ENCODE measurements at regions not wholly inside any gene's neighbourhood (a gene's known extent, or its start where the extent isn't known, plus 50 kb on each side); places are given as distances from the start of the nearest gene placed in this dataset.

DNA sequence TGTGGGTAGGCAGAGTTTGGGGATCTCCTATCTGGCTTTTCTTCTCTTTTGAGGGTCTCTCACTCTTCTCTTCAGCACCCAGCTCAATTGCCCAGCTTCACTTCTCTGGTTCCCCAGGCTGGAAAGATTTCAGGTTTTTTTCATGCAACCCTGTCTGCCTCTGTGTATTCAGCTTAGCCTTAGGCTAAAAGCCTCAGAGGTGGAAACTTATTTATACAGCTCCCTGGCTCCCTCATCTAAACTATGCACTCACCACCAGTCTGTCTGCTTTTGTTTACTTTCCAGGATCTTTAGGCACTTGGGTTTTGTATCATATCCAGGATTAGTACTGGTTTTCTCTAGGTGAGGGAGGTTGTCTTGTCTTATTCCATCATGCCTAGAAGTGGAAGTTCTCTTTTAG lies 540.2 kb upstream of the TRPC7 start:
- TF ChIP-seq, protein P1, sequence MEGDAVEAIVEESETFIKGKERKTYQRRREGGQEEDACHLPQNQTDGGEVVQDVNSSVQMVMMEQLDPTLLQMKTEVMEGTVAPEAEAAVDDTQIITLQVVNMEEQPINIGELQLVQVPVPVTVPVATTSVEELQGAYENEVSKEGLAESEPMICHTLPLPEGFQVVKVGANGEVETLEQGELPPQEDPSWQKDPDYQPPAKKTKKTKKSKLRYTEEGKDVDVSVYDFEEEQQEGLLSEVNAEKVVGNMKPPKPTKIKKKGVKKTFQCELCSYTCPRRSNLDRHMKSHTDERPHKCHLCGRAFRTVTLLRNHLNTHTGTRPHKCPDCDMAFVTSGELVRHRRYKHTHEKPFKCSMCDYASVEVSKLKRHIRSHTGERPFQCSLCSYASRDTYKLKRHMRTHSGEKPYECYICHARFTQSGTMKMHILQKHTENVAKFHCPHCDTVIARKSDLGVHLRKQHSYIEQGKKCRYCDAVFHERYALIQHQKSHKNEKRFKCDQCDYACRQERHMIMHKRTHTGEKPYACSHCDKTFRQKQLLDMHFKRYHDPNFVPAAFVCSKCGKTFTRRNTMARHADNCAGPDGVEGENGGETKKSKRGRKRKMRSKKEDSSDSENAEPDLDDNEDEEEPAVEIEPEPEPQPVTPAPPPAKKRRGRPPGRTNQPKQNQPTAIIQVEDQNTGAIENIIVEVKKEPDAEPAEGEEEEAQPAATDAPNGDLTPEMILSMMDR (IDR thresholded peaks at IDR 0.05), result no peak
- no peak for TF ChIP-seq EZH2 (IDR thresholded peaks at IDR 0.05)
- no peak for TF ChIP-seq EZH2phosphoT487 (IDR thresholded peaks at IDR 0.05)

Measured in neural progenitor cell (in vitro differentiated cells).